GM21717 (cell line): ENCODE measurements at regions not wholly inside any gene's neighbourhood (a gene's known extent, or its start where the extent isn't known, plus 50 kb on each side); places are given as distances from the start of the nearest gene placed in this dataset.
A peak's percentile ranks its signal among the peaks of the same experiment; 100 is the strongest.
"Not testable (repeated sequence)": the region's sequence is repeated elsewhere in the genome, so short reads cannot be mapped to it uniquely, and the experiment has no call there.

Experiments used
- ATAC-seq: cut with Tn5 transposase; IDR thresholded peaks from one replicate; pipeline ENCODE4 v1.9.1; 2021; ENCODE audit warnings: mild to moderate bottlenecking, moderate library complexity; ENCODE audit not compliant: unreplicated experiment

- ATAC-seq = no peak
Observed at GRCh38 chr12:59158066-59158465, 237.8 kb upstream of the LRIG3 start.

- no peak for ATAC-seq
Observed at GRCh38 chr12:59155448-59155847, 235.1 kb upstream of the LRIG3 start.

- ATAC-seq = no peak
Observed at GRCh38 chr12:59151243-59151642, 230.9 kb upstream of the LRIG3 start.

GRCh38 chr12:59149995-59150642 is 229.8 kb upstream of the LRIG3 start:
- peak; percentile 100 for ATAC-seq

GRCh38 chr12:59147791-59148190 is 227.5 kb upstream of the LRIG3 start:
- ATAC-seq = no peak

GRCh38 chr12:59142183-59142790 is 222.0 kb upstream of the LRIG3 start:
- ATAC-seq = no peak

DNA sequence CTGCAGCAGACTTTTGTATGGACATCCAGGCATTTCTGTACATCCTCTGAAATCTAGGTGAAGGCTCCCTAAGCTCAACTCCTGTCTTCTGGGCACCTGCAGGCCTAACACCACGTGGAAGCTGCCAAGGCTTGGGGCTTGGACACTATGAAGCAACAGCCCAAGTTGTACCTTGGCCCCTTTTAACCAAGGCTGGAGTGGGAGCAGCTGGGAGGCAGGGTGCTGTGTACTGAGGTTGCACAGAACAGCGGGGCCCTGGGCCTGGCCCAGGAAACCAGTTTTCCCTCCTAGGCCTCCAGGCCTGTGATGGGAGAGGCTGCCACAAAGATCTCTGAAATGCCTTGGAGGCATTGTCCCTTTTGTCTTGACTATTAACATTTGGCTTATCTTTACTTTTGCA is 214.4 kb upstream of the LRIG3 start:
- no peak for ATAC-seq

DNA sequence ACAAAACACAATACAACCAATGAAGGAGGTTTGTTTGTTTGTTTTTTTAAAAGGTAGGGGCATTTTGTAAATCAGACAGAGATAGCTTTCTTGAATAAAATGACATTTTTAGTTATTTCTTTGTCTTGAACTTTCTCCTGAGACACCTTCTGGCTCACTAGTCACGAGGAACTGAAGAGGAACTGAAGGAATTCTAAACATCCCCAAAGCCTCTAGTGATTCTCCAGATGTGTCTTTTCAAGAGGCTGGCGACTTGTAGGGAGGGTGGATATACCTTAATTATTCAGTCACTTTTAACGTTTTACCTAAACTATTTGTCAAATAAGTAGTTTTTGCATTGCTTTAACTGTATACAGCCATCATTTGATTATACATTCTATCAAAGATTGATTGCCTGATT is 211.2 kb upstream of the LRIG3 start:
- no peak for ATAC-seq

- no peak for ATAC-seq
Observed at GRCh38 chr12:59122784-59123183, 202.5 kb upstream of the LRIG3 start.

DNA sequence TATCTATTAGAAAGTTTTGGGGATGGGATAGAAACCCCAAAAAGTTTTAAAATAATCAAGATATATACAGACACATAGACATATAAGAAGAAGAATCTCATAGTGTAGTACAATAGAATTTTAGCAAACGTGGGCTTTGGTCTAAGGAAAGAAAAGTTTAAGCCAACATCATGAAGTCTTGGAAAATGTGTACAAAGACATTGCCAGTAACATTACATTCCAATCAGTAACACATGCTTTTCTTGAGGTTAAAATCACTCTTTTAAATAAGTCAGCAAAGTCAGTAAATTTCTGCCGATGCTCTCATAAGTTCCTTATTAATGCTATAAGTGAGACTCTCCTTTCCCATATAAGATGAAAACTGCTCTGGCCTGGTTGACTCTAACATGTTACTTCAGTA is 201.1 kb upstream of the LRIG3 start:
- no peak for ATAC-seq

DNA sequence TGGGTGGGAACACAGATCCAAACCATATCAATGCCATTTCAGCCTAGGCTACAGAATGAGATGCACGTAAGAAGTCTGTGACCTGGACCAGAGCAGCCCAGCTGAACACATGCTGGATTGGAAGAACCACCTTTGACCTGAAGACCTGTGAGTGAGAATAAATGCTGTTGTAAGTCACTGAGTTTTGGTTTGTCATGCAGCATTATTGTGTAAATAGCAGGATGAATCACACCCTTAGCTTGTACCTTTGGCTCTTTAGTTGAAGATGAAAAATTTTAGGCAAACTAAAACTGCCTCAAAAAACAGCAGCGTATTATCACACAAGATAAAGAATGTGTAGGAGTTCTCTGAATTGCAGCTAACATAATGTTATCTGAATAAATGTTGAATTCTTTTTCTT is 199.4 kb upstream of the LRIG3 start:
- ATAC-seq = no peak

- ATAC-seq = no peak
Observed at GRCh38 chr12:59118356-59118755, 198.1 kb upstream of the LRIG3 start.

- ATAC-seq = no peak
Observed at GRCh38 chr12:59115995-59116394, 195.7 kb upstream of the LRIG3 start.

DNA sequence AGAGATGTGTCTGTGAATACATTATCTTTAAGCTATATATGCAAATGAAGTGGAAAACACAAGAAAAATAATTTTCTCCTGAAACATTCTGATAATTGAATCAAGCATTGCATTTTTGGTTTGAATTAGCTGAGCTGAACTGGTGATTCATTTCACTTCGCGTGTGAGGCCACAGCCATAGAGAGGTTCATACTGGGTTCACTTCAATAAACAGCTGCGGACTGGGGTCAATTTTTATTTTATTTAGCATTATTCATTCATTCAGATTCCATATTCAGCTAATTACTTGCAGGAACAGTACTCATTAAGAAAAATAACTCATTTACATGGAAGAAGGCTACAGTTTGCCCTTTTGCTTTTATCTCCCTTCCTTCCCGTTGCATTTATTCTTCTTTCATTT is 195.2 kb upstream of the LRIG3 start:
- ATAC-seq = no peak

DNA sequence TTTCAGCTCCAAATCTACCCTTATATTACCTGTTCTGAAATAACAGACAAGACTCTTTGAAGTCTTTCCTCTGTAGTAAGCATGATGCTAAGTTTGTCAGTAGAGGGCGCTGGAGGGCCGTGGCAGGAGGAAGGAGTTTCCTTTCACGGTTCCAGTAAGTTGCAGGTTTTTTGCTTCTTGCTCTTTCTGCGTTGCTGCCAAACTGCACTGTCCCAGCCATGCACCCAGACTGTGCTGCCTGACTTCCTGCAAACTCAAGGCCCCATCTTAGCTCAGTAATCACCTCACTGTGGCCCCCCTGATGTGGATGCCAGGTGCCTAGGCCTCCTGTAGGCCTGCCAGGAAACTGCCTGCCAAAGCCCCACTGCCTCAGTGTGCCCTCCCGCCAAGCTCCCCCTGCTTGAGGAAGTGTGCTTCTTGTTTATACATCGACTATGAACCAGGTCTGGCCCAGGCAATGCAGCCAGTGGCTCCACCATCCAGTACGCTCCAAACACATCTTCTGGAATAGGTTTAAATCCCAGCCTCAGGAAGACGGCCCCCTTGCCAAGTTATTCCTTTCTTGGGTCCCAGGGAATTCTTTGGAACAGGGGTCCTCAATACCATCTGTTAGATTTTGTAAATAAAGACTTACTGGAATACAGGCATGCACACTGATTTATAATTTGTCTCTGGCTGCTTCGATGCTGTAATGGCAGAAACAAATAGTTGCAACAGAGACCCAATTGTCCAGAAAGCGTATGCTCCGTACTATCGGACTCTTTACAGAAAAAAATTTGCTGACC is 193.7 kb upstream of the LRIG3 start:
- ATAC-seq = peak; percentile 93

DNA sequence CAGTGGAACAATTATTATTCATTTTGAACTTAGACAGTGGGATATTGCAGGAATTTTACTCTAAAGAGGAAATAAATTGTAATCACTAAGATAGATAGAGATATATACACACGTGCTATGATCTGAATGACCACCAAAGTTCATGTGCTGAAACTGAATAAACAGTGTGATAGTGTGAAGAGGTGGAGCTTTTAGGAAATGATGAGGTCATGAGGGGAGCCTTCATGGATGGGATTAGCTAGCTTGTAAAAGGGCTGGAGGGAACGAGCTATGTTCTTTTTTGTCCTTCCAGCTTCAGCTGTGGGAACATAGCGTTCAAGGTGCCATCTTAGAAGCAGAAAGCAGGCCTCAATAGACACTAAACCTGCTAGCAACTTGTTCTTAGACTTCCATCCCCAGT is 191.5 kb upstream of the LRIG3 start:
- ATAC-seq = no peak

DNA sequence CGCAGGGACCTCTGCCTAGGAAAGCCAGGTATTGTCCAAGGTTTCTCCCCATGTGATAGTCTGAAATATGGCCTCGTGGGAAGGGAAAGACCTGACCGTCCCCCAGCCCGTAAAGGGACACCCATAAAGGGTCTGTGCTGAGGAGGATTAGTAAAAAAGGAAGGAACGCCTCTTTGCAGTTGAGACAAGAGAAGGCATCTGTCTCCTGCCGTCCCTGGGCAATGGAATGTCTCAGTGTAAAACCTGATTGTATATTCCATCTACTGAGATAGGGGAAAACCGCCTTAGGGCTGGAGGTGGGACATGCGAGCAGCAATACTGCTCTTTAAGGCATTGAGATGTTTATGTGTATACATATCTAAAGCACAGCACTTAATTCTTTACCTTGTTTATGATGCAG is 188.2 kb upstream of the LRIG3 start:
- not testable (repeated sequence) for ATAC-seq

- ATAC-seq = no peak
Observed at GRCh38 chr12:59100585-59100984, 180.3 kb upstream of the LRIG3 start.

- no peak for ATAC-seq
Observed at GRCh38 chr12:59097876-59098275, 177.6 kb upstream of the LRIG3 start.

DNA sequence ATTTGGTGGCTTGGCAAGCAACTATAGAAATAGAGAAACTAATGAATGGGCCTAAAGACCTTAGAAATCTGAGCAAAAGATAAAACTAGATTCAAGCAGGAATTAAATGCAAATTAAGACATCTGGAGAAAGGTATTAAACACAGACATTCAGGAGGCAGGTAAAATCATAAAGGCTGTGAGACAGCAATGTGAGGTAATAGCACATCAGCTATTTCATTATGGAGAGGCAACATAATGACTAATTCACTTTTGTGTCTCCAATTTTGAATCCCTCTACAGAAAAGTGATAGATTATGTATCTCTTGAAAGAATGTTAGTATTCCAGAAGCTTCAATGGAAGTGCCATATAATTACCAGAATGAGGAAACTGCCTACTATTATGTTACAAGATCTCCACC is 175.9 kb upstream of the LRIG3 start:
- no peak for ATAC-seq

DNA sequence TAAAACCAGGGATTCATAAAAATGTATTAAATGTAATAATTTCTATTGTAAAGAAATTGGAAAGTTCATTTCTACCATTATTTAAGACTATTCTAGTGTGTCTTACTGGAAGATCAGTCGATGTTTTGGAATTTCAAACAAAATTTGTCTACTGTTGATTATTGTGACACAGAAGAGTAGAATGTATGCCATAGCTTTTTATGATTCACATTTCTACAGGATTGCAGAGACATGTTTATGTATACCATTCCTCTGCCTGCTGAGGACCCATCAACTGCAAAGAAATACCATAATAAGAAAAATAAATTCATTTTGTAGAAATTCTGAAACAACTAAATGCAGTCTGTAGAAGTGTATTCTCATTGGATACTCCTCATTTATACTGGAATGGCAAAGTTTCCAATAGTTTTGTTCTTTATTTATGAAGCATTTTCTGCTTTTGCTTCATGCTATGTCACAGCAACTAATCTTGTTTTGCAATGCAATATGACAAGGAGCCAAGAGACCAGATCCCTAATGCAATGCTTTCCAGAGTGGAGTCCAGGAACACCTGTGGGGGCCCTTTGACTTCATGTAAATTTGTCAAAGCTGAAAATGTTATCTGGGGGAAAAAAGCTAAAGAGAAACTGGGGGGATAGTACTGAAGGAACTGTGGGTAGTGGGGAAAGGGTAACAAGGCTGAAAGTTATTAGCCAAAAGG is 172.9 kb upstream of the LRIG3 start:
- ATAC-seq = no peak

DNA sequence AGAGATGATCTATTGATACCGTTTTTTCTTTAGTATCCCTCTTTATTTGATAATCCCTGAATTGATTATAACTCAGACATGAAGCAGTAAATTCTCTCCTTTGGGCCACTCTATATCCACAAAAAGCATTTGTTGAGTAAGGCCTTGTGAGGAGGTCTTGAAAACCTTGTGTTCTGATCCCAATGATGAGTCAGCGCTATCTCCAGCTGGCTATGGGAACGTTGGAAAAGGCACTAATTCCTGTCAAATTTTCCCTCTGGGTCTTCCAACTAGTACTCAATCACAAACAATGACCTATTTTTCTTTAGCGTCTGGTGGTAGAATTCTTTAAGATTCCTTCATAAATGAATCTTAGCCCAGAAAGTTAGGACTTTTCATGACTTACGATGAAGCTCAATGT is 168.4 kb upstream of the LRIG3 start:
- no peak for ATAC-seq
